ENCODE measurements at regions not wholly inside any gene's neighbourhood (a gene's known extent, or its start where the extent isn't known, plus 50 kb on each side); places are given as distances from the start of the nearest gene placed in this dataset.

DNA sequence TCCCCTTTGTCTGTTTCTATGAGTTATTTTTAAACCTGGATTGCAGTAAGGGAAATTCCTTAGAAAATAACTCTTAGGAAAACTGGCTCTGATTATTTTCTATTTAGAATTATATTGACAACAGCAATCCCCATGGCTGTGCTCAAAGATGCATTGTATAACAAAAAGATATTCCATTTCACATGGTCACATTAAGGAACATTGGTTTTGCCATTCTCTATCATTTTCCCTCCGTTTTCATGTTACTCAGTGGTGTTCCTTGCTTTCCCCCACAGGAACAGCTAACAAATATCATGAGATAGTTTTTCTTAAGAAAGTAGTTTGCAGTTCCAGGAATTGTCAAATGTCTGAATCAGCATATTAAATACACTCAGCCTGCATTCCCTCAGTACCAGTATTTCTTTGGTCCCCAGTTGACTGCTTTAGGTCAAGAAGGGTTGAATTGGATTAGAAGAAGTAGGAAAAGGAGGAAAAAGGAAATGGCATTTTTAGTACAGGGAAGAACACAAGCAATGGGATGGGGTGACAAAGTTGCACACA, 436.7 kb downstream of the TNS3 start (continued):
- TF ChIP-seq, protein P1, sequence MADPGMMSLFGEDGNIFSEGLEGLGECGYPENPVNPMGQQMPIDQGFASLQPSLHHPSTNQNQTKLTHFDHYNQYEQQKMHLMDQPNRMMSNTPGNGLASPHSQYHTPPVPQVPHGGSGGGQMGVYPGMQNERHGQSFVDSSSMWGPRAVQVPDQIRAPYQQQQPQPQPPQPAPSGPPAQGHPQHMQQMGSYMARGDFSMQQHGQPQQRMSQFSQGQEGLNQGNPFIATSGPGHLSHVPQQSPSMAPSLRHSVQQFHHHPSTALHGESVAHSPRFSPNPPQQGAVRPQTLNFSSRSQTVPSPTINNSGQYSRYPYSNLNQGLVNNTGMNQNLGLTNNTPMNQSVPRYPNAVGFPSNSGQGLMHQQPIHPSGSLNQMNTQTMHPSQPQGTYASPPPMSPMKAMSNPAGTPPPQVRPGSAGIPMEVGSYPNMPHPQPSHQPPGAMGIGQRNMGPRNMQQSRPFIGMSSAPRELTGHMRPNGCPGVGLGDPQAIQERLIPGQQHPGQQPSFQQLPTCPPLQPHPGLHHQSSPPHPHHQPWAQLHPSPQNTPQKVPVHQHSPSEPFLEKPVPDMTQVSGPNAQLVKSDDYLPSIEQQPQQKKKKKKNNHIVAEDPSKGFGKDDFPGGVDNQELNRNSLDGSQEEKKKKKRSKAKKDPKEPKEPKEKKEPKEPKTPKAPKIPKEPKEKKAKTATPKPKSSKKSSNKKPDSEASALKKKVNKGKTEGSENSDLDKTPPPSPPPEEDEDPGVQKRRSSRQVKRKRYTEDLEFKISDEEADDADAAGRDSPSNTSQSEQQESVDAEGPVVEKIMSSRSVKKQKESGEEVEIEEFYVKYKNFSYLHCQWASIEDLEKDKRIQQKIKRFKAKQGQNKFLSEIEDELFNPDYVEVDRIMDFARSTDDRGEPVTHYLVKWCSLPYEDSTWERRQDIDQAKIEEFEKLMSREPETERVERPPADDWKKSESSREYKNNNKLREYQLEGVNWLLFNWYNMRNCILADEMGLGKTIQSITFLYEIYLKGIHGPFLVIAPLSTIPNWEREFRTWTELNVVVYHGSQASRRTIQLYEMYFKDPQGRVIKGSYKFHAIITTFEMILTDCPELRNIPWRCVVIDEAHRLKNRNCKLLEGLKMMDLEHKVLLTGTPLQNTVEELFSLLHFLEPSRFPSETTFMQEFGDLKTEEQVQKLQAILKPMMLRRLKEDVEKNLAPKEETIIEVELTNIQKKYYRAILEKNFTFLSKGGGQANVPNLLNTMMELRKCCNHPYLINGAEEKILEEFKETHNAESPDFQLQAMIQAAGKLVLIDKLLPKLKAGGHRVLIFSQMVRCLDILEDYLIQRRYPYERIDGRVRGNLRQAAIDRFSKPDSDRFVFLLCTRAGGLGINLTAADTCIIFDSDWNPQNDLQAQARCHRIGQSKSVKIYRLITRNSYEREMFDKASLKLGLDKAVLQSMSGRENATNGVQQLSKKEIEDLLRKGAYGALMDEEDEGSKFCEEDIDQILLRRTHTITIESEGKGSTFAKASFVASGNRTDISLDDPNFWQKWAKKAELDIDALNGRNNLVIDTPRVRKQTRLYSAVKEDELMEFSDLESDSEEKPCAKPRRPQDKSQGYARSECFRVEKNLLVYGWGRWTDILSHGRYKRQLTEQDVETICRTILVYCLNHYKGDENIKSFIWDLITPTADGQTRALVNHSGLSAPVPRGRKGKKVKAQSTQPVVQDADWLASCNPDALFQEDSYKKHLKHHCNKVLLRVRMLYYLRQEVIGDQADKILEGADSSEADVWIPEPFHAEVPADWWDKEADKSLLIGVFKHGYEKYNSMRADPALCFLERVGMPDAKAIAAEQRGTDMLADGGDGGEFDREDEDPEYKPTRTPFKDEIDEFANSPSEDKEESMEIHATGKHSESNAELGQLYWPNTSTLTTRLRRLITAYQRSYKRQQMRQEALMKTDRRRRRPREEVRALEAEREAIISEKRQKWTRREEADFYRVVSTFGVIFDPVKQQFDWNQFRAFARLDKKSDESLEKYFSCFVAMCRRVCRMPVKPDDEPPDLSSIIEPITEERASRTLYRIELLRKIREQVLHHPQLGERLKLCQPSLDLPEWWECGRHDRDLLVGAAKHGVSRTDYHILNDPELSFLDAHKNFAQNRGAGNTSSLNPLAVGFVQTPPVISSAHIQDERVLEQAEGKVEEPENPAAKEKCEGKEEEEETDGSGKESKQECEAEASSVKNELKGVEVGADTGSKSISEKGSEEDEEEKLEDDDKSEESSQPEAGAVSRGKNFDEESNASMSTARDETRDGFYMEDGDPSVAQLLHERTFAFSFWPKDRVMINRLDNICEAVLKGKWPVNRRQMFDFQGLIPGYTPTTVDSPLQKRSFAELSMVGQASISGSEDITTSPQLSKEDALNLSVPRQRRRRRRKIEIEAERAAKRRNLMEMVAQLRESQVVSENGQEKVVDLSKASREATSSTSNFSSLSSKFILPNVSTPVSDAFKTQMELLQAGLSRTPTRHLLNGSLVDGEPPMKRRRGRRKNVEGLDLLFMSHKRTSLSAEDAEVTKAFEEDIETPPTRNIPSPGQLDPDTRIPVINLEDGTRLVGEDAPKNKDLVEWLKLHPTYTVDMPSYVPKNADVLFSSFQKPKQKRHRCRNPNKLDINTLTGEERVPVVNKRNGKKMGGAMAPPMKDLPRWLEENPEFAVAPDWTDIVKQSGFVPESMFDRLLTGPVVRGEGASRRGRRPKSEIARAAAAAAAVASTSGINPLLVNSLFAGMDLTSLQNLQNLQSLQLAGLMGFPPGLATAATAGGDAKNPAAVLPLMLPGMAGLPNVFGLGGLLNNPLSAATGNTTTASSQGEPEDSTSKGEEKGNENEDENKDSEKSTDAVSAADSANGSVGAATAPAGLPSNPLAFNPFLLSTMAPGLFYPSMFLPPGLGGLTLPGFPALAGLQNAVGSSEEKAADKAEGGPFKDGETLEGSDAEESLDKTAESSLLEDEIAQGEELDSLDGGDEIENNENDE (IDR thresholded peaks at IDR 0.05; ENCODE audit: insufficient replicate concordance, low read length), result no peak

Measured in H1 (cell line).